Calu3 (cell line): ENCODE measurements at regions not wholly inside any gene's neighbourhood (a gene's known extent, or its start where the extent isn't known, plus 50 kb on each side); places are given as distances from the start of the nearest gene placed in this dataset.

Experiments
- BruUV-seq: library from RNA; stranded (reverse); fragments of 400-500 nt; replicated peaks from 2 replicates; lab custom pipeline; 2021; lab: Mats Ljungman, UMichigan
- CTCF ChIA-PET: fragments of 300-600 bp; sonication (Branson Sonifier 250); formaldehyde crosslinking; loops from one replicate; lab custom pipeline; 2022; ENCODE audit warnings: antibody characterized with exemption; lab: Charles Lee
- DNase-seq: peaks from one replicate; pipeline ENCODE4 v3.0.0; 2022
- H3K27ac Mint-ChIP-seq: one replicate; pipeline ENCODE4 v1.8.0; 2022; ENCODE audit warnings: mixed read lengths; ENCODE audit not compliant: unreplicated experiment
- H3K27me3 Mint-ChIP-seq: one replicate; pipeline ENCODE4 v1.8.0; 2022; ENCODE audit warnings: mixed read lengths; ENCODE audit not compliant: unreplicated experiment
- H3K36me3 Mint-ChIP-seq: one replicate; pipeline ENCODE4 v1.8.0; 2022; ENCODE audit warnings: mild to moderate bottlenecking, moderate library complexity, mixed read lengths; ENCODE audit not compliant: insufficient read depth, unreplicated experiment
- H3K4me1 Mint-ChIP-seq: one replicate; pipeline ENCODE4 v1.8.0; 2022; ENCODE audit warnings: mild to moderate bottlenecking, low read depth, mixed read lengths; ENCODE audit not compliant: unreplicated experiment
- H3K4me3 Mint-ChIP-seq: one replicate; pipeline ENCODE4 v1.8.0; 2022; ENCODE audit warnings: mild to moderate bottlenecking, low read depth, moderate library complexity, mixed read lengths; ENCODE audit not compliant: unreplicated experiment
- H3K9me3 Mint-ChIP-seq: one replicate; pipeline ENCODE4 v1.8.0; 2022; ENCODE audit warnings: low read depth, mixed read lengths; ENCODE audit not compliant: unreplicated experiment
- CTCF ChIP-seq: fragments of 200-600 bp; IDR thresholded peaks from one replicate; pipeline ENCODE4 v1.8.0; 2022; ENCODE audit warnings: antibody characterized with exemption; ENCODE audit not compliant: unreplicated experiment
- intact Hi-C: fragments of 100-400 bp; cut with micrococcal nuclease; formaldehyde crosslinking; loops from one replicate; pipeline ENCODE4 v1.10.0; 2022; ENCODE audit not compliant: unreplicated experiment

GRCh38 chr2:37493425-37493824 is 149.0 kb downstream of the QPCT start:
- no TSS peak for BruUV-seq
- Mint-ChIP-seq H3K4me1 (no peaks in the 10 kb centered on the region), H3K9me3 (peaks cover 3% of the 10 kb centered on the region), H3K36me3 (no peaks in the 10 kb centered on the region), H3K27me3 (no peaks in the 10 kb centered on the region), H3K4me3 (no peak overlapping the region), H3K27ac (no peak overlapping the region)
- no peak for TF ChIP-seq CTCF
- no peak for DNase-seq
- intact Hi-C loops: no loop called here
- CTCF ChIA-PET: no interaction called here

DNA sequence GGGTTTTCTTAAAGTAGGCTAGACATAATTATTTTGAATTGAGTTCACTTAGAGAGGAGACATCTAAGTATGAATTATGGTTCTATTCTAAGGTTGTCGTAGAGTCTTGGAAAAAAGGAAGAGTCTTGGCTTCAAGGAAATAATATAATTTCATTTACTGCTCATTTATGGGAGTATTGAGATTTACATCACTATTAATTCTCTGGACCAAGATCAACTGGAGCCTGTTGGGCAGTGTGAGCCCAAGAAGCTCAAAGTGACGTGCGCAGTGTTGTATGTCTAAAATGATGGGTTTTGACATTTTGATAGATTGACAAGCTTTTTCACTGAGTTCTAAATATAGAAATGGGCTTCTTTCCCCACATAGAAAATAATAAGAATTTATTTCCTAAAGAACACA is 154.7 kb downstream of the QPCT start:
- TF ChIP-seq CTCF: no peak
- CTCF ChIA-PET: no interaction called here
- H3K36me3 Mint-ChIP-seq: no peaks in the 10 kb centered on the region
- intact Hi-C loops: no loop called here
- no peak for DNase-seq
- H3K4me3 Mint-ChIP-seq: no peak overlapping the region
- no peaks in the 10 kb centered on the region for H3K27me3 Mint-ChIP-seq
- BruUV-seq: no TSS peak
- H3K4me1 Mint-ChIP-seq: no peaks in the 10 kb centered on the region
- H3K9me3 Mint-ChIP-seq: peaks cover 3% of the 10 kb centered on the region
- no peak overlapping the region for H3K27ac Mint-ChIP-seq

DNA sequence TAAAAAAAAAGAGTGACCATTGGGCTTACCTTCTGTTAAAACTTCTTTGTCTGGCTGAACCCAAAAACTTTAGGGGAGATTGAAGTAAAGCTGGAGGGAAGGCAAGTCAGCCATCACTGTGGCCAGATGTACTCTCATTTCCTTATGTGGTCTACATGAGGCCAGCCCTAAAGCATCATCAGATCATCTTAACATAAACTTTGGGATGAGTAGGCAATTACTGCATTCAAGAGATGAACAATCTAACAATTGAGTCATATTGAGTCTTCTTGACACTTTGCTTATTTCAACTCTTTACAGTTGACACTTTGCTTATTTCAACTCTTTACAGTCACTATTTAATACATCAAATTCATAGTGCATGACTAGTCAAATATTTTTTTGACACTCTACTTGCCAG is 155.6 kb downstream of the QPCT start:
- no peaks in the 10 kb centered on the region for H3K4me1 Mint-ChIP-seq
- no peaks in the 10 kb centered on the region for H3K36me3 Mint-ChIP-seq
- H3K27ac Mint-ChIP-seq: no peak overlapping the region
- no peak for DNase-seq
- no peak overlapping the region for H3K4me3 Mint-ChIP-seq
- intact Hi-C loops: no loop called here
- CTCF ChIA-PET: no interaction called here
- no TSS peak for BruUV-seq
- TF ChIP-seq CTCF: no peak
- peaks cover 3% of the 10 kb centered on the region for H3K9me3 Mint-ChIP-seq
- H3K27me3 Mint-ChIP-seq: no peaks in the 10 kb centered on the region

DNA sequence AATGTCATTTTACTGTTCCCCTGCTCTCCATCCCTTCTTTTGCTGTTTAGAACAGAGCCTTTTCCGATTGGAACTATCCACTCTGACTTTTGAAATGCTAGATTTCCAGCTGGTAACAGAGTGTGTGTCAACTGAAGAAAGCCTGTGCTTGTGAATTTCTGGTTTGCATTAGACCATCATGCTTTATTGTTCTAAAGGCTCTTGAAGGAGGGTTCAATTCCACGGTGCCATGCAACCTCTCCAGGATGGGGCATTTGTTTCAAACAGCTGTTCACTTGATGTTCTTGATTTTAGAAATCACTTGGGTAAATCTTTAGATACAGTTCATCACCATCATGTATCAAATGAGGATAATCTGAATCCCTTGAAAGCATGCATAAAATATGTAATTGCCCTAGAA is 156.7 kb downstream of the QPCT start:
- DNase-seq: no peak
- no peaks in the 10 kb centered on the region for H3K27me3 Mint-ChIP-seq
- no peaks in the 10 kb centered on the region for H3K36me3 Mint-ChIP-seq
- no TSS peak for BruUV-seq
- CTCF ChIA-PET: no interaction called here
- intact Hi-C loops: no loop called here
- no peak for TF ChIP-seq CTCF
- no peaks in the 10 kb centered on the region for H3K4me1 Mint-ChIP-seq
- H3K9me3 Mint-ChIP-seq: peaks cover 2% of the 10 kb centered on the region
- H3K4me3 Mint-ChIP-seq: no peak overlapping the region
- no peak overlapping the region for H3K27ac Mint-ChIP-seq
